A172 (cell line): ENCODE measurements at regions not wholly inside any gene's neighbourhood (a gene's known extent, or its start where the extent isn't known, plus 50 kb on each side); places are given as distances from the start of the nearest gene placed in this dataset.

Experiments used
- DNase-seq: peaks from one replicate; pipeline ENCODE4 v3.0.0-alpha.2; 2015; ENCODE audit warnings: low spot score

GRCh38 chr21:38984982-38985567, 179.3 kb downstream of the ETS2 start:
- peak; percentile 91 for DNase-seq

- no peak for DNase-seq
Measured at GRCh38 chr21:38984568-38984967, 178.8 kb downstream of the ETS2 start.

GRCh38 chr21:38983560-38983959, 177.8 kb downstream of the ETS2 start:
- DNase-seq, result no peak

GRCh38 chr21:38982804-38983203, 177.1 kb downstream of the ETS2 start:
- no peak for DNase-seq

GRCh38 chr21:38982096-38982495, 176.4 kb downstream of the ETS2 start:
- DNase-seq, result peak; percentile 62

GRCh38 chr21:38980416-38981313, 174.9 kb downstream of the ETS2 start:
- no peak for DNase-seq

GRCh38 chr21:38979271-38980121, 173.8 kb downstream of the ETS2 start:
- DNase-seq, result peak; percentile 53

GRCh38 chr21:38976900-38977299, 171.2 kb downstream of the ETS2 start:
- DNase-seq, result no peak

- no peak for DNase-seq
Measured at GRCh38 chr21:38973552-38973951, 167.8 kb downstream of the ETS2 start.

GRCh38 chr21:38972078-38972477, 166.3 kb downstream of the ETS2 start:
- DNase-seq, result no peak

GRCh38 chr21:38970765-38971164, 165.0 kb downstream of the ETS2 start:
- DNase-seq, result no peak

- no peak for DNase-seq
Measured at GRCh38 chr21:38968887-38969543, 163.3 kb downstream of the ETS2 start.

GRCh38 chr21:38965910-38966504, 160.3 kb downstream of the ETS2 start:
- no peak for DNase-seq

- no peak for DNase-seq
Measured at GRCh38 chr21:38965241-38965640, 159.5 kb downstream of the ETS2 start.

- no peak for DNase-seq
Measured at GRCh38 chr21:38963006-38963405, 157.3 kb downstream of the ETS2 start.

GRCh38 chr21:38960251-38960650, 154.5 kb downstream of the ETS2 start:
- DNase-seq, result no peak

- DNase-seq, result no peak
Measured at GRCh38 chr21:38959692-38960061, 153.9 kb downstream of the ETS2 start.

- peak; percentile 50 for DNase-seq
Measured at GRCh38 chr21:38958940-38959691, 153.4 kb downstream of the ETS2 start.

GRCh38 chr21:38958323-38958705, 152.6 kb downstream of the ETS2 start:
- DNase-seq, result no peak

- no peak for DNase-seq
Measured at GRCh38 chr21:38957575-38958322, 152.0 kb downstream of the ETS2 start.
